NCI-H2171 treated with DMSO at 0.1 percent for 48 hours (cell line): ENCODE measurements at regions not wholly inside any gene's neighbourhood (a gene's known extent, or its start where the extent isn't known, plus 50 kb on each side); places are given as distances from the start of the nearest gene placed in this dataset.
"Not testable (repeated sequence)": the region's sequence is repeated elsewhere in the genome, so short reads cannot be mapped to it uniquely, and the experiment has no call there.

ENCODE experiments used
- DNase-seq: peaks from one replicate; lab custom pipeline; 2025; lab: John Stamatoyannopoulos, UW

DNA sequence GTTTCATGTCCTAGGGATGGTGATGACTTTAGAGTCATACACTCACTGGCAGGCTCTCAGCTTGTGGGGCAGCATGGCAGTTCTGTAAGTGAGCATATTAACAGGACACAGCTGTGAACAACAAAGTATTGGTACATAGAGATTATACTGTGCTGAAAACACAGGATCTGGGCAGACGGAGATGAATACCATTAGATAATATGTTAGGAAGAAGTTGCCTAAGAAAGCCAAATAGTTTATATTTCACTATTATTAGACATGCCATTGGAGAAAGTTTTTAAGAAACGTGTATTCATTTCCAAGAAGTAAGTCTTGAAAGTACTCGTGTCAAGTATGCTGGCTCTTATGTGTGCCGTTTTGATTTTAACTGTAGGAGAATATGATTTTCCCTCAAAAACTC lies 274.5 kb downstream of the INHBA start:
- no peak for DNase-seq

GRCh38 chr7:41425926-41426325 lies 277.0 kb downstream of the INHBA start:
- no peak for DNase-seq

DNA sequence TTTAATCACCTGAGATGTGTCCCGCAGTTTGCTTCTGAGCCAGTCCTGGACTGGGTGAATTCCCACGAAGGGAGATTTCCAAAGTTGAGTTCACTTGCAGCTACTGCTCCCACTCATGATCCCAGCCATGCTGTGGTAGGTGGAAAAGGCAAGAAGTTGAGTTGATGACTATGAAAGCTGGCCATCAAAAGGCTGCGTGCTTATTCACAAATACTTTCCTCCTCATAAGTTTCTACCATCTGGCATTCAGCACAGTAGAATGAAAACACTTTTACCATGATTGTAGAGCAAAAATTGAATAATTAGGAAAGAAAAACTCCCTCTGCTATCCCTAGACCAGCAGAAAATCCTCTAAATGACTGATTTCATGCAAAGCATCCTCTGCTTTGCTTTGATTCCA lies 281.8 kb downstream of the INHBA start:
- no peak for DNase-seq

DNA sequence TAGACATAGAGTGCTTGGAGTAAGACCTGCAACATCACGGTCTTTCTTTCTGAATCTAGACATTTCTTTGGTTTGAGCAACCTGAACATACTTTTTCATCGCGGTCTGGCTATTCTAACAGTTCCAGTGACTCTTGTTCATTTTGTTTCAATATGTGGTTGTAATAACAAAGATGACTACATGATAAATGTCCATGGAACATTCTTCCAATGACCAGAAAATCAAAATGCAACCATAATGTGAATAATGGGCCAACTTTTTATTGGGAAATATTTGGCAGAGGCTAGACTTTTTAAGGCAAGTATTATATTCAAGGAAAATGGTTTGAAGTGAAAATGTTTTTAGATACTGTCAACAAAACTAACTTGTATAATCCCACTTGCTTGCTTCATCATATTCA lies 282.5 kb downstream of the INHBA start:
- DNase-seq: no peak

DNA sequence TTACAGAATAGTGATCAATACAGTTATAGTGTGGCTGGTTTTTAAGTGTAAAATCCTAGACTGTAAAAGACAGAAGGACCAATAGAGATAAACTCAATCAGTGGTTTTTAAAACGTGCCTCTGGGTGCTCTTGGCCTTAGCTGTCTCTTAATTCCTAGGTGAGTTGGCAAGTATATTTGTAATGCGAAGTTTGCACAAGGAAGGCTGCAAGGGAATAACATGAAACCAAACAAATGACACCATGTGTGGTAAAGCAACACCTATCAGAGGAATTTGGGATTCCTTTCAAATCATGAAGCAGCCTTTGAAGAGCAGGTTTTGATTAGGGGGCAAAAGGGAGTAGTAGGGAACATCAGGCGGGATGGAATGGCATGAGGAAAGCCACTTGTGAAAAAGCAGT lies 284.6 kb downstream of the INHBA start:
- DNase-seq: no peak

GRCh38 chr7:41416208-41416595 lies 286.7 kb downstream of the INHBA start:
- no peak for DNase-seq

GRCh38 chr7:41415471-41416207 lies 287.3 kb downstream of the INHBA start:
- no peak for DNase-seq

- no peak for DNase-seq
Measured at GRCh38 chr7:41415051-41415450, 287.8 kb downstream of the INHBA start.

DNA sequence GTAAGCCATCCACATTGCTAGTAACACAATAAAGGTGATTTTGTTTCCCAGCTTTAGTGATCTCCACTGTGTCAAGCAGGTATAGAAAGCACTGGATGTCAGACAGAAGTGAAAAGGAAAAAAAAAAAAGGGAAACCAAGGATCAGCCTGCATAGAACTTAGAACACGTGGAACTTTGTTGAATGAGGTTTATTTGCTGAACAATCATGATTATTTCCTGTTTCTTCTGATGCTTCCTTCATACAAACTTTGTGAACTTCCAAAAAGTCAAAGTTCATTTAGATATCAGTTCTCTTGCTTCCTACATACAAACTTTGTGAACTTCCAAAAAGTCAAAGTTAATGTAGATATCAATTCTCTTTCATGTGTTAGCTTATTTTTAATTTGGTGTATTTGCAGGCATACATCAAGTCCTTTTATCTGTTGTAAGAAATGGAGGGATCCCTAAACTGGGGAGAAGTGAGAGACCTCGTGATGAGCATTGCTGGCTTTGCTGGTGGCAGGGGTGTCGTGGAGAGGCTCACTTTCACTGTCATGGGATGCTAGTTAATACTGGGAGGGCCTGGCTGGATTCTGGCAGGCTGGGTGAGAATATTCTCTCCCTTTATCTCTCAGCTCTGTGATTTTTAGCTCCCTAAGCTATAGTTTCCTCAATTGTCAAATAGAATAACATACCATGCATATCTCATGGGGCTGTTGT lies 298.4 kb downstream of the INHBA start:
- DNase-seq: no peak

DNA sequence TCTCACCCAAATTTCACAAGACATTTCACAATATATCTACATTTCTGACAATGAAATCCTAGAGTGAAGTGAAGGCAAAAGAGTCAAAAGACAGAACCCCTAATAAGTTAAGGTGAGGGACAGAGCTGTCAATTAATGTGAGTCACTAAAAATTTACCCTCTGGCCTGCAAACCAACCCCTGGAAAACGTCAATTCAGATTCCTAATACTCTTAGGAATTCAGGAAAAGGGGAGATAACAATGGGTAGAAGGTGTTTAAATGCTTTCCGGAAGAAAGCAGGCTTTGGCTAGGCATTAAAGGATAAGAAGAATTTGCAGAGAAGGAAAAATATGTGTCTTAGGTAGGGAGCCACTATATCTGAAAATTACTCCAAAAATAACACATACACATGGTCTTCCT lies 299.6 kb downstream of the INHBA start:
- DNase-seq: no peak

- no peak for DNase-seq
Measured at GRCh38 chr7:41401833-41402232, 301.1 kb downstream of the INHBA start.

DNA sequence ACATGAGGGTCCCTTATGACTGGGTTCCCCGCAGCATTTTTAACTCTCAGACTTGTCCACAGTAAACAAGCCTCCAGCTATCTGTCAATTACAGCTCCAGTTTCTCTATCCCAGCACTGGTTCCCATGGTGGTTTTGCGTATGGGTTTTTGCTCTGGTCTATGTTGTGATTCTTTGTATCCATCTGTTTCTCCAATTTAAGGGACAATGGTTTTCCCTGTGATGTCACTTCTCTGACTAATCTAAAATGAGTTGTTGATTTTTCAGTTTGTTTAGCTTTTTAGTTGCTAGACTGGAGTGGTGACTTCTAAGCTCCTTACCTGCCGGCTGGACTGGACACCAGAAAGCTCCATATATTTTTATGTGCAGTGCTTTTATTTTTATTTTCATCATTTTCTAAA lies 303.7 kb downstream of the INHBA start:
- no peak for DNase-seq

DNA sequence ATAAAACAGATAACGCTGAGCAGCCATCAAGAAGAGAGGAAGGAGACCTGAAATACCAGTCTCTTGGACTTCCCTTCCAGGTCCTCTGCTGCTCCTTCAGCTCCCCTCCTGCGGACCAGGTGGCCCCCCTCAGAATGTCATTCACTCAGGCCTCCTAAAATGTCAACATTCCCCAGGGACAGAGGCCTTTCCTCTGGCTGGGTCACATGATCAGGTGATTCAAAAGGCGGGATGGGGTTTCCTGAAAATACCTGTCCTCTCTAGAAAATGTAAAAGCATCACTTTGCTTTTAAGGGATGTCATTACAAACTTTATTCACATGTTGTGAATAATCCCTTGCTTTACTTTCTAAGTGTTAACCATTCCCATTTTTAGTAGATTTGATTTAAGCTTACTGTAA lies 311.1 kb downstream of the INHBA start:
- DNase-seq: no peak

DNA sequence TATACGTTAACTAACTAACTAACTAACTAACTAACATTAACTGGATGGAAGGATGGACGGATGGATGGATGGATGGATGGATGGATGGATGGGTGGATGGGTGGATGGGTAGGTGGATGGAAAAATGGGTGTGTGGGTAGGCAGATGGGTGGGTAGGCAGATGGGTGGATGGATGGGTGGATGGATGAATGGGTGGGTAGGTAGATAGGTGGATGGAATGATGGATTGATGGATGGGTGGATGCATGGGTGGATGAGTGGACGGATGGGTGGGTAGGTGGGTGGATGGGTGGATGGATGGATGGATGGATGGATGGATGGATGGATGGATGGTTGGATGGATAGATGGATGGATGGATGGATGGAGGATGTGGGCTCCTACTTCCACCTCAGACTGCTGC lies 314.0 kb downstream of the INHBA start:
- DNase-seq: not testable (repeated sequence)

GRCh38 chr7:41385996-41386395 lies 316.9 kb downstream of the INHBA start:
- DNase-seq: no peak

DNA sequence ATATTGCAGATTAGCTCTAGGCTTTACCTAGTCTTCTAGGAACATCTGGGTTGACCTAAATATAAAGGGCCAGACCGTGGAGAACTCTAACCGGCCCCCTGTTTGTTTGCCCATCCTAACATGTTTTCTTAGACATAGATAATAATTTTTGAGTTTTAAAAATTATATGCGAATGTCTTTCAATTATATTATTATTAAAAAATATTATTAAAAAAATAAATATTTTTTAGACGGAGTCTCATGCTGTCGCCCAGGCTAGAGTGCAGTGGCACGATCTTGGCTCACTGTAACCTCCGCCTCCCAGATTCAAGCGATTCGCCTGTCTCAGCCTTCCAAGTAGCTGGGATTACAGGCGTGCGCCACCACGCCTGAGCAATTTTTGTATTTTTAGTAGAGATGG lies 318.5 kb downstream of the INHBA start:
- no peak for DNase-seq

- no peak for DNase-seq
Measured at GRCh38 chr7:41383596-41383995, 319.3 kb downstream of the INHBA start.

DNA sequence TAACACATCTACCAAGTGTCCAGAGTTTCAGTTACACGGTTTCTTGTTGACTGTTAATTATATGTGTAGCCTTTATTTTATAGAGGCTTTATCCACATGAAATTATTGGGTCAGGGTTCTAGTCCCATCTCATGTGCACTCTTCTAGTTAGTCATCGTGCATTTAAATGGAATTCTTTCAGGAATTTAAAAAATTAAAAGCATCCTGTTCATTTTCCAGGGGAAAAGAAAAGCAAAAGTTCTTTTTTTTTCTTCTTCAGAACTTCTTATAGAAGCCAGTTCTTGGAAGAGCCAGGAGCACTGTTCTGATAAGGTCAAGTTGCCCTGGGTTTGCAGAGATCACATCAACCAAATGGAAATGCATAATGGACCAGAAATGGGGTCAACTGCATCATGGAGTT lies 324.7 kb downstream of the INHBA start:
- no peak for DNase-seq

- DNase-seq: no peak
Measured at GRCh38 chr7:41375582-41375981, 327.3 kb downstream of the INHBA start.

GRCh38 chr7:41374150-41374848 lies 328.6 kb downstream of the INHBA start:
- no peak for DNase-seq

DNA sequence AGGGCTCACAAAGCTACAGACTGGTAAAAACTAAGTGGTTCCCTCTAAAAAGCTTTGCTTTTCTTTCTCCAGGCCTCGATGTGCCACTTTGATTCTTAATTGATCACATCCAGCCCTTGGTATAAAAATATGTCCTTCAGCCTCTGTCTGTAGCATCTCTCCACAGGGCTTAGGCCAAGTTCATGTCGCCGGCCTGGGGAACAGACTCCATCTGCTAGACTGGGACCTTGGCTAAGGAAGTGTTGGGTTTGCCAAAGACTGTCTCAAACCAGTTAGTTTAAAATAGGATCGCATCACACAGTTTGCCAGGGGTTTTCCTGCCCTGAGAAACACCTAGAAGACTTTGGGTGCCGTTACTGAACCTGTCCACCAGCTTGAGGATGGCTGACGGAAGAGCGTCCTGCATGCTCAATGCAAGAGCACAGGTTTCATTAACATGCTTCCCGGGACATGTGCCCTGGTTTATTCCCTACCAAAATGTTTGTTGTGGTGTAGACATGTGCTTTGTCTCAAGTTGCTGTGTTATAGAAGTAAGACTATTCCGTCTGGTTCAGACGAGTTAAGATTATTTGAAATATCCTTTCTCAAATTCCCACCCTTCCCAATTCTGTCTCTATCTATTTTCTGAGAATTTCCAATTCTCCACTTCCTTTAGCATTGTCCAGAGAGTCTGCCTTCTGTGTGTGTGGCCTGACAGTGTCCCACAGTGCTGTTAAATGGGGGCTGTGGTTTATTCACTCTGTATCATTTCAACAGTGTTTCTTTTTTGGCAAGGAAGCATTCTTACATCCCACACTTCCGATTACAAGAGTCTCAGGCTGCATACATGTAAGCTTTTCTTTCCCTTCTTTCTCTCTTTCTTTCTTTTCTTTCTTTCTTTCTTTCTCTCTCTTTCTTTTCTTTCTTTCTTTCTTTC lies 334.7 kb downstream of the INHBA start:
- no peak for DNase-seq

DNA sequence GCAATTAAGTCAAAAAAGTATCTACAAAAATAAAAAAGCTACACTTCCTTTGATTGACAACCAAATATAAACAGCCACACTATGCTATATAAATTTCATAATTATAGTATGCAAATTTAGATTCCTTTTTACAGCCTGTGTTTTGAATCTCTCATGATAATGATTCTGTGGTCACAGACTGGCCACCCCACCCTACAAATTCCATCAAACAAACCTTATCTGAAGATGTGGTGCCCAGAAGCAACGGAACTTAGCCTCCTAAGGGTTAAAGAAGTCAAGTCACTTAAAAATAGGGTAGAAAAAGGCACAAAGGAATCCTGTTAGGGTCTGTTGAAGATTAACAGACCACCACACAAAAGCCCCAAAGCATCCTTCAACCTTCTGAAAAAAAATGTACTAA lies 351.8 kb downstream of the INHBA start:
- DNase-seq: no peak
